Activated CD4-positive, alpha-beta T cell treated with anti-CD3 and anti-CD28 coated beads, Interleukin-10, Interleukin-2, amounts not matched to agents 100 ng/mL and 50 ng/mL, durations not matched to agents 16 hours and 8 hours (primary cell): ENCODE measurements at regions not wholly inside any gene's neighbourhood (a gene's known extent, or its start where the extent isn't known, plus 50 kb on each side); places are given as distances from the start of the nearest gene placed in this dataset.

Experiments
- DNase-seq: peaks from one replicate; pipeline ENCODE4 v3.0.0-alpha.2; 2020

DNA sequence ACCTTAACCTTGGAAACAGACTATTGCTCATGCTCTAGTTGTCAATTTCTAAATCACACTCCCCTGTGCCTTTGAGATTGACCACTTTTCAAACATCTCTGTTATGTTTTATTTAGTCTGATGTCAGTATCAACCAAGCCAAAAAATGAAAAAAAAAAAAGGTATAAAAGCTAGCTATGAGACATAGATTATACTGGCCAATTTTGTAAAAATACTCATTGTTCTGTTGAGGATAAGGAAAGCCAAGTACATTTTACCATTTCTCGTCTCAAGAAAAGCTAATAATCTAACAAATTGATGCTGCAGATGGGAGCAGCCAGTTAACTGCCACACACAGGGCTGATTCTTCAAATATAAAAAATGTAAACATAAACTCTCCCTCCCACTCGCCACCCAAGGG lies 572.6 kb upstream of the KLF12 start:
- DNase-seq = no peak

DNA sequence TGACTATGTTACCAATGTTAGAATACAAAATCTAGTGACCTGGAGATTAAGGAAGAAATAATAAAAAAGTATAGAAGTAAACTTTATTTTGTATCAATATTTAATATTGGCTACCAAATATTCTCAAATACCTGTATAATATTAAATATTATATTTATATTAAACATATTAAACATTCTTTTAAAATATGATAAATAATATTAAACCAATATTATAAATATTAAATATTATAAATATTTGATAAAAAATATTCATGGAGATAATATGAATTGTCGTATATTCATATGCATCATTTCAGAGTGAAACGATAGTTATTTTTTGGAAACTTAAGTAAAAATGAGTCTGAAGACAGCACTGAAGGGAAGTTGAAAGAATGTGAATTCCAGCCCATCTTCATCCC lies 571.2 kb upstream of the KLF12 start:
- no peak for DNase-seq

DNA sequence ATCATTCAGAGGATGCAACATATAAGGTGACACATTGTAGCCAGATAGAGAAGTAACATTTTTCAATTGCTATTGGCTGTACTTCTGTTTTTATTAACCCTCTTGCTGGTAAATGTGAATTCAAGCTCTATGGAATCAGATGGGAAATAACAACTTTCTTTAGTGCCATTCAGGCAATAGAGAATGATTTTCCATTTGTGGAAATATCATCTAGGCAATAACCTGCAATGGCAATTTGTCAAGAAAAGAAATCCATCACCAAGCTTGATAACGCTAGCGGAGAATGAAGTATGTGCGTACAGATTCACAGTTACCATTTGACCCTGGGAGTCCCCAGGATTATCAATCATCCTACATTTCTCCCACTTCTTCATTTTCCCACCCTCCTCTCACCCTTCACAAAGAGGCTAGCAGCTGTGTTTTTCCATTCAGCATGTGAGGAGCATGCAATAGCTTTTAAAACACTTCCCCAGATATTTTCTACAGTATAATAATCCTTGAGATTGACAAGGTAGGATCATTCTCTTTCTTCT lies 569.7 kb upstream of the KLF12 start:
- no peak for DNase-seq

DNA sequence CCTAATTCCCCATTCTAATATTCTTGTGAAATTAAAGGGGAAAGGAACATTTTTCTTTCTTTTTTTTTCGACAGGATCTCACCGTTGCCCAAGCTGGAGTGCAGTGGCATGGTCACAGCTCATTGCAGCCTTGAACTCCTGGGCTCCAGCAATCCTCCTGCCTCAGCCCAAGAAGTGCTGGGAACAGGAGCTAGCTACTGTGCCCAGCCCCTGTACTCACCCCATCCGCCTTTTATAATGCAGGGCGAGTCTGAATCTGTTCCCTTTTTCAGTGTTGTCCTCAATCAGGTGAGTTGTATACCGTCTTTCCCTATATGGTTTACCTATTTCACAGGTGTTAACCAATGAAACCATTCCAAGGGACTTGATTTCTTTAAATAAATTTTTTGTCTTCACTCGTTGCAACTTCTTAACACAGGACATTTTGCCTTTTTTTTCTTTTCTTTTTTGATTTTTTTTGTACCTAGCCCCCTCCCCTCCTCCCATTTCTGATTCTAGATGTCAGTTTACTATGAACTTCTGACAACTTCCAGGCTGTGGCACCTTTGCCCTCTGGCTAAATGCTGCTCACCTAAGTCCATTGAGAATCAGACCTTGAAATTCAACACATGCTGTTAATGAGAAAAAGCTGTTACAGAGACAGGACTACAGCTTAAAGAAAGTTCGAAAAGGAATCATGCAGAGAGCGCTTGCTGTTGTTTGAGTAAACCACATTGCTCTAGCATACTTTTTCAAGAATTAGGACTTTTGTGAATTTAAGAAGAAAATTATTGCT lies 562.1 kb upstream of the KLF12 start:
- no peak for DNase-seq

DNA sequence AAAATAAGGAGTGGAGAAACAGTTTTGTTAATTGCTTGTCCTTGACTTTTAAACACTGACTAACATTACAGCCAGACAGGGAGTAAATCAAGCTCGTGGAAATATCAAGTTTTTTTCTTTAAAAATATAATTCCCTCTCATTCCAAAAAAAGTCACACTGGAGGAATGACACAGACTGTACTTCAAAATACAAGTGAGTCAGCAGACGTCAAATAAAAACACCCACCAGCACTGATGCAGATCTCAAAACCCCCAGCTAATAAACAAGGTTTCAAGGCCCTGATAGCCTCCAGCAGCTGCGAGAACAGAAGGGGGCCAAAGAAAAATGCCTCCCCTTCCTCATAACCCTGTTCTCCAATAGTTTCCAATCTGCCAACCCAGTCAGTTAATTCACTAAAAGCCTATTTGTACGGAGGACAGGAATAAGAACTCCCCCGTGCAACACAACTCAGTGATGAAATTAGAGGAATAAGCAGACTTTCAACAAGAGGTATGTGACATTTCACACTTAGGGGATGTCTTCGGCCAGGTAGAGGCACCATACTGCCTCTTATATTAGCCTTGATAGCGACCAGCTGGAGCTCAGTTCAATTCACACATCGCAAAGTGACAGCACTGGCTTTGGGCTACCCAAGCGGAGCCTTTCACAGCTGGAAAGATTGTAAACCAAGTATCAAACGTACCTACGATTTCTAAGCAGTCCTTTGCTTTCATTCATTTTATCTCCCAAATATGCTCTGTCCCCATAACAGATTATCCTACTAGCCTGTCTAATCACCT lies 561.0 kb upstream of the KLF12 start:
- DNase-seq = no peak

DNA sequence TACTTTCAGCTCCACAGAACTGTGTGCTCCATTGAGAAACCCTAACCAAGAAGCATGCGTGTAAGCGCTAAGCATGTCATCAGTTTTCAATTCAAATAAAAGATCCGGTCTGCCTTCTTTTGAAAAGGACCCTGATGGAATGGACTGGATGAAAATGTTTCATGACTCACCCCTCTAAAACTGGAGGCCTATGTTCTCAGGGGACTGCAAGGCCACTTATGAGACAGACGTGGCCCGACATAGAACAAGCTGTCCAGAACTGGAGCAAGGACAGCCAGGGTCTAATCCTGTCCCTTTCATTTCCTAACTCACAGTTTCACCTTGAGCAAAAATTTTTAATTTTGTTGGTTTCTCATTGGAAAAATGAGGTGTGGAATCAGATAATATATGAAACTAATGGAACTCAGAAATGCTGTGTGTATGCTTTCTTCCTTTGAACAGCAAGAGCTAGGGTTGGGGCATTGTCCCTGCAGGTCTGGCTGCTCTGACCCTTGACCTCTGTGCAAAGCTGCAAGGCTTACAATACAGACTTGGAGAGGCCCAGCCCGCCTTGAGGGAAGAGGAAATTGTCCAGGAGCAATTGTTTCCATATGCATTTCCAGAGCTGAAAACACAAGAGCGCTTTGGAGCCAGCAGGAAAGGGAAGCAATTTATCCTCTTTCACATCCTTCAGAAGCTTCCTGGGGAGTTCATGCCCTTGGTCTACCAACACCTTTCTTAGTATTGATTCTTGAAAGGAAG lies 553.4 kb upstream of the KLF12 start:
- DNase-seq = no peak

GRCh38 chr13:74683411-74683810 lies 549.2 kb upstream of the KLF12 start:
- DNase-seq = no peak

GRCh38 chr13:74682746-74683145 lies 548.5 kb upstream of the KLF12 start:
- no peak for DNase-seq

GRCh38 chr13:74681891-74682290 lies 547.7 kb upstream of the KLF12 start:
- no peak for DNase-seq

GRCh38 chr13:74678308-74678965 lies 544.2 kb upstream of the KLF12 start:
- no peak for DNase-seq

- DNase-seq = no peak
Measured at GRCh38 chr13:74675972-74676371, 541.8 kb upstream of the KLF12 start.

DNA sequence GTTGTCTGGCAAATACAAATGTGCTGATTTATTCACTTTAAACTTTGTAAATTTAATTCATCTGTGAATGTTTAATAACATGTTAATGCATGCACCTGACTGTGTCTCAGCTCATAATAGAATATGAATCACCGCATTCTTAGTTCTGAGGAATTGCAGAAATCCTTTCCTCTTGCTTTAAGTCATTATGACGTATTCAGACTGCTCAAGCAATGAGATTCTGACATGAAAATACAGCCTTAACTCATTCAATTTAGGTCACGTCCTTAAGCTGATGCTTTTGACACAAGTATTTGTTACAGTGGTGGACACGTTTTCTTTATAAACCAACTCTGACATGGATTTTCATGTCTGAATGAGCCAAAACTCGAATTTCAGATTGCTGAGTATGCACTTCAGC lies 541.0 kb upstream of the KLF12 start:
- DNase-seq = no peak

- DNase-seq = no peak
Measured at GRCh38 chr13:74674720-74675119, 540.5 kb upstream of the KLF12 start.

GRCh38 chr13:74669149-74669548 lies 534.9 kb upstream of the KLF12 start:
- DNase-seq = no peak

DNA sequence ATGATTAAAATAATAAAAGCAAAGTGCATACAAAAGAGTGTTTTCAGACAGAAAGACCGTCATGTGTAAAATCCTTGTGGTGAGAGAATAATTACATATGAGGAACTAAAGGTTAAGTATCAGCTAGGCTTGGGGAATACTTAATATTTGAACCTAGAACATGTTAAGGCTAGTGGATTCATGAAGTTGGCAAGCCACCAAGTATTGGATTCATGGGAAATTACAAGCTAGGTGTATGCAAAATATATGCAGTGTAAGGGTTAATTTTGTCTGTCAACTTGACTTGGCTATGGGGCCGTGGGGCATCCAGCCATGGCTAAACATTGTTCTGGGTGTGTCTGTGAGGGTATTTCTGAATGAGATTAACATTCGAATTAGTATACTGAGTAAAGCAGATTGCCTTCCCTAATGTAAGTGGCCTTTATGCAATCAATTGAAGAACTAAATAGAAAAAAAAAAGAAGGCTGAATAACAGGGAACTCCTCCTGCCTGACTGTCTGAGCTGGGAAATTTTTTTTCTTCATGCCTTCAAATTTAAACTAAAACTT lies 533.5 kb upstream of the KLF12 start:
- DNase-seq = no peak

GRCh38 chr13:74662905-74663304 lies 528.7 kb upstream of the KLF12 start:
- DNase-seq = no peak

DNA sequence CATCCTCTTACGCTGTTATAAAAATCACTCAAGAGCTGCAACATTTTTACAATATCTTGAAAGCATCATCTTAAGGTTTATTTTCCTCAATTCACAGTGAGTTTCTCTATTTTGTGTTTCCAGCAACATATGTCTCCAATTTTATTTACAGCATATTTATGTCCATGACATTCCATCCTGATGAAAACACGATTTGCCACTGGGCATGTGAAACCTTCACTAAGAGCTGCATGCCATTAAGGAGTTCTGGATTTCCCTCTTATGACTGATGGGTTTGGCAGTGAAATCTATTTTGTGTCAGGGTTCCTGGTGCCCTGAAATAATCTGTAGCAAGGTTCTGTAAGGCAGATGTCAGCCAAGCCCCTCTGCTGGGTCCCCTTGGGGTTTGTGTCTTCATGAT lies 527.6 kb upstream of the KLF12 start:
- DNase-seq = no peak

- DNase-seq = no peak
Measured at GRCh38 chr13:74657765-74658164, 523.6 kb upstream of the KLF12 start.

DNA sequence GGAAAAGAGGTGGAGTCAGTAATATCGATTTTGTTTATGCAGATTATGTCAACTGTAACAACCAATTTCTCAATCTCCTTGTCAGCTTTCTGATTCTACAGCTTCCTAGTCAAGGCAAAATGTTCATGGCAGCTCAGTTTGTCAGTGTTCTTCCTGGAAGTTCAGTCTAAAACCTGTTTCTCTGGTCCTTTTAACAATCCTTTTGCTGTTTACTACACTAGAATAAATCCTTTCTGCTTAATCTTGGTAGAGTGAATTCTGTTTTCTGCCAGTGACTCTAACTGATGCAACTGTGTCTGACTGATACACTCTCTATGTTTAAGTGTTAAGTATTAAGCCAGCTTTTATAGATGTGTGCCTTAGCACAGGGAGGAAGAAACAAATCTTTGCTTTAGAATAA lies 516.9 kb upstream of the KLF12 start:
- no peak for DNase-seq

GRCh38 chr13:74647991-74648390 lies 513.8 kb upstream of the KLF12 start:
- no peak for DNase-seq

DNA sequence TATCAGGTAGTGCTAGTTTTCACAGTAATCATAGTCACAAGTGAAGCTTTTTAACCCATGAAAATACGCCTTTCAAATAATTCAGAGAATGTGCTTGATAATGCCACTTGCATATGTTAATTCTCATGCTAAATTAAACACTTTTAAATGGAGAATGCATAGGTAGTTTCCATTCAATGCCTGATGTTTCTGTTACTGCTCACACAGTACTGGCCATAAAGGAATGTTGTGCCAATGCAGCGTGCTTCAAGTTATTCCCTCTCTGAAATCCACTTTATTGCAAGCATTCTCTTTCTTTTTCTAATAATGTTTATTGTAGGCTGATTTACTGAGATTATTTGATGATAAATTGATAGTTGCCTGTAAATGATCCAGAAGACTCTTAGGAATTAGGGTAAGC lies 513.0 kb upstream of the KLF12 start:
- DNase-seq = no peak

GRCh38 chr13:74646091-74646490 lies 511.9 kb upstream of the KLF12 start:
- no peak for DNase-seq

DNA sequence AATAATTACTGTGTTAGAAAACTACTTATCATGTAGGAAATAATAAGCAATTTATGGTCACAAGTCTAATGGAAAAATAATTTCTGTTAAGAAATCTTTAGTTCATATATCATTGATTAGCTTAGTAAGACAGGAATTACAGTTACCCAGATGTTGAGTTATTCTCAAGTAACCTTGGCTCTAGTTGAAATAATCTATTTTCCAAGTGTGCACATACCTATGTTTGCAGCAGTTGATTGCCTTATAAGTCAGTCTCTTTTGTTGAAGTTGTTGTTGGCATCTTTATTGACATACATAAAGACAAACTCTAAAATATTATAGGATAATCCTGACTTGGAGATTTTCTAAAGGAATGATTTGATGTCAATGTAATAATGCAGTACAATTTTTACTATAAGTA lies 511.4 kb upstream of the KLF12 start:
- DNase-seq = no peak
